DLD1 (cell line): ENCODE measurements at regions not wholly inside any gene's neighbourhood (a gene's known extent, or its start where the extent isn't known, plus 50 kb on each side); places are given as distances from the start of the nearest gene placed in this dataset.
"Not testable (repeated sequence)": the region's sequence is repeated elsewhere in the genome, so short reads cannot be mapped to it uniquely, and the experiment has no call there.

Source experiments
- in situ Hi-C: cut with HindIII; loops from 2 replicates; pipeline ENCODE4 v1.10.0; 2017; ENCODE audit warnings: low sequenced_read_pairs

DNA sequence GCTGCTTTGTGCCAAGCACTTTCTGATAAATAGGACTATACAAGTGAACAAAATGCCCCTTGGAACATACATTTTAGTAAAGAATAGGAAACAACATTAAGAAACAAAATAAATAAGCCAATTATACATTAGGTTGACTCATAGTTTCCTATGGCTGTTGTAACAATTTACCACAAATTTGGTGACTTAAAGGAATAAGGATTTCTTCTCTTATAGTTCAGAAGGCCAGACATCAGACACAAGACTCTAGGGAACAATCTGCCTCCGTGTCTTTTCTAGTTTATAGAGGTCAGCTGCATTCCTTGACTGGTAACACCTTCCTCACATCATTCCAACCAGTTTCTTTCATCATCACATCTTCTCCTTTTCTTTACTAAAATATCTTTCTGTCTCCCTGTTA lies 235.9 kb upstream of the PCDH18 start:
- in situ Hi-C loops, result no loop called here

DNA sequence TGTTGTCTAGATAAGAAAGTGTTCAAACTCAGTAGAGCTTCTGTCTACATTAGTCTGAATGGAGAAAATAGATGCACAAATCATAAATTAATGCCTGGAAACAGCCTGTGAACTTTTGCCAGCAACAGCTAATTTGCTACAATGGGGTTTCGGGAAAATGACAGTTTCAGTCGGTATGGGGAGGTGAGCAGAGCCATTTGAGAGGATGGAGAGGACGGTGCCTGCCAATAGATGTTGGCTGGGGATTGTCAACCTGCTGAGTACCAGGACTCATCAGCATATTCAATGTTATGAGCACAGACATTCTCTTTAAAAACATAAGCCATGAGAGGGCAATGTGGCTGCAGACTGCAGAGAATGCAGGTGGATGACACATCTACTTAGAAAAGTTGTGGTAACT lies 230.3 kb upstream of the PCDH18 start:
- in situ Hi-C loops, result no loop called here

DNA sequence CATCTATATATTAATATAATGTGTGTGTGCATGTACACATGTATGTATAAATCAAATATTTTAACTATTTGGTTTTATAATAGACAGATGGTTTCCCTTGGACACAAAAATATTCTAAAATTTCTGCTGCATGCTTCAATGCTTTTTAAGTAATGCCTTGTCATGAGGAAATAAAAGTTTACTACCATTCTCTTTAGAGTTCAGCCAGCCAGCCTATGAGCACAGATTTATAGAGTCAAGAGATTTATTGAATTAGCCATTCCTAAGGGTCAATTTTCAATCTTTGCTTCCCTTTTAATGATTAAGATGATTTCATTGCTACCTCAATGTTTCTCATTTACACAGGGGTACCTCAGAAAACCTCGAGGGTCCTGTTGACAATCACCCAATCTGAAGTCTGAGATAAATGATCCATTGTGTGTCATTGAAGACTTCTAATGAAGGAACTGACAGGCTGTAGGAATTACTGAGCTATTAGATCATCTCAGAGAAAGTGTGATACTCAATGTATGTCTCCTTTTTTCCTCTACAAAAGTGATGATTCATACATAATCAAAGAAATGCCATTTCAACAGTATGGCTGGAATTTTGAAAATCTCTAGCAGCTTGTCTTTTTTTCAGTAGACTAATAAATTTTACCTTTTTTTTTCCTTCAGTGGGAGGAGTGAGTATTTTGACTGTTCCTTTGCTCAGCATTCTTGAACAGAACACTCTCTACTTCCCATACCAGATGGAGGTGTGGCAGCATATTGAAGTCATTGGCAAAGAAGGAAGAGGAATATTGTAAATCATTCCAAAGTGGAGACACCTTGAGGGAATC lies 222.6 kb upstream of the PCDH18 start:
- in situ Hi-C loops, result no loop called here

DNA sequence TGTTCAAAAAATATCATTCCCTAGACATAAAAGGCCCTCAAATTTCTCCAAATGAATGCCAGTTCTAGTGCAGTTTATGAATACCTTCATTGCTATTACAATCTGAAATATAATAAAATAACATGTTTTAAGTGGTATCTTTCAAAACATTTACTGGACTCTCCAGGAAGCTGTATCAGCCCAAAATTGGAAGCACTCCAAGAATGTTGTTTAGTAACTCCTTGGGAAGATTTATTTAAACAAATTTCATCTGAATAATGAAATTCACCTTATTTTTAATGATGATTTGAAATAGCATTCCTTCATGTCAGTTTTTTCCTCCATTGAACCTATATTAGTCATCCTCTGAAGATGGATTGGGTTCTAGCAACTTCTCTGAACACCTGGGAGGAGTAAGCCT lies 217.2 kb upstream of the PCDH18 start:
- in situ Hi-C loops, result no loop called here

DNA sequence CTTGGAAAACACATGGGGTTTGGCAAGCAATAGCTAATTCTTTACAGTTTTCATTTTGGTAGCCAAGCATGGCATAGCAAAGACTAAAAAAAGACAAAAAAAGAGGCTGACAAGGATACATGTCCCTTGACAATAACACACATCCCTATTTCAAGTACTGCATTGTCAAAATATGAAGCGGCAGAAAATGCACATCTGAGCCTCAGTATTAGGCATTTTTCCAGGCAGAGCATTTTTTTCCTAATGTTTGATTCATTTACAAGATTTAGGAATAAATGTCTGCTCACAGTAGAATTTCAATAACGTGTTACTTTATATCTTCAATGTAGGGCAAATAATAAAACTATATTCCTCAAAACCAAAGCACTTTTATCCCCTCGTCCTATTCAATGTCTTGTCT lies 216.3 kb upstream of the PCDH18 start:
- in situ Hi-C loops, result no loop called here

DNA sequence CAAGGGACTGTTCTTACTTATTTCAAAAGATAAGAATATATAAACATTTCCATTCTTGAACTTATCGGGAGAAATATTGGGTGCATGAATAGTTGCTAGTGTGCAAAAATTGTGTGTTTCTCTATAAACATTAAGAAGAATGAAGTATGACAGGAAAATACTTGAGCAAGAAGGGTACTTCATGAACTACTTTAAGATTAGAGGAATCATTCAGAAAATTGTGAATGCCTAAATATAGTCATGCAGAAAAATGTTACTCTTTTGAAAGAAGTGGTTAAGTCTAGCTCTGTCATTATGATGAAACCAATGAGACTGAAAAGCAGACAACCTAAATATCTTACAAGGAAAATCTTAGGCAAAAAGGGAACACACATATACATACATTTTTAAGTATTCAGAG lies 207.8 kb upstream of the PCDH18 start:
- in situ Hi-C loops, result no loop called here

DNA sequence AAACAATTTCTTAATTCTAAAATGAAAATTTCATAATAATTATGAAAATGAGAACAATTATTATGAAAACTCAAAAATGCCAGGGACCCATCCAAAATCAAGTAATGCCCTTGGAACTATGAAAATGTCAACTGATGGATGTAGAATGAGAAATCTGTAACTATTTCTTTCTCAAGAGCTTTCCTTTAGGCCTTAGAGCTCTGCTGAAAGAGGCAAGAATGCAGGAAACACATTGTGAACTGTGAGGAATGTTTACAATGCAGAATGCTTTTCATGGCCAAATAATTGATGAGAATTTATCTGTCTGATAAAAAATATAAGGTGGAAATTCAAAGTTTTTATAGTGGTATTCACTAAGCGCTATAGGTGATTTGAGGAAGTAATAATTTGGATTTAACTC lies 207.1 kb upstream of the PCDH18 start:
- in situ Hi-C loops, result no loop called here

DNA sequence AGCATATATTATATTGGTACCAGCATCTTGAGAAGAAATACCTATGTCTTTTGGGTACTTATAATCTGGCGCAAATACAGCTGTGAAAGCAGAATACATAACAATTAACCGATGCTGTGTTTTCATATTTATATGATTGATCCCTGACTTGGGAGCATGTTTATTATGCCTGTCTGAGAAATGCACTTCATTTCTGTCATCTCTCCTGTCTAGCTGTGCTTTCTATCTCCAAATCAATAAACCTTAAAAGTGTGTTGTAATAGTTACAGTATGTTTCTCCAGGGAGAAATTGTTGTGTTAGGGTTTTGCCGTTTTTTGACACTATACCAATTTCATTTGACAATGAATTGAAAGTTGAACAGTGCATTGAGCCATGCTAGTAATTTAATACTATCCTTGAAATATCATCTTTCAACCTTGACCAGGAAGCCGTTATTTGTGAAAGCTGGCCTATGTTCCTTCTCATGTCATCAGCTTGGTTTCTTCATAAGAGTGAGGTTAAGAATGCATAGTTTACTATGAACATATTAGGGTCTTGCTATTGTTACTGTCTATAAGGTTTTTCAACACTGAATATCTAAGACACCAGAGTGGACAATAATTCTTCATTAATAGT lies 206.2 kb upstream of the PCDH18 start:
- in situ Hi-C loops, result no loop called here

DNA sequence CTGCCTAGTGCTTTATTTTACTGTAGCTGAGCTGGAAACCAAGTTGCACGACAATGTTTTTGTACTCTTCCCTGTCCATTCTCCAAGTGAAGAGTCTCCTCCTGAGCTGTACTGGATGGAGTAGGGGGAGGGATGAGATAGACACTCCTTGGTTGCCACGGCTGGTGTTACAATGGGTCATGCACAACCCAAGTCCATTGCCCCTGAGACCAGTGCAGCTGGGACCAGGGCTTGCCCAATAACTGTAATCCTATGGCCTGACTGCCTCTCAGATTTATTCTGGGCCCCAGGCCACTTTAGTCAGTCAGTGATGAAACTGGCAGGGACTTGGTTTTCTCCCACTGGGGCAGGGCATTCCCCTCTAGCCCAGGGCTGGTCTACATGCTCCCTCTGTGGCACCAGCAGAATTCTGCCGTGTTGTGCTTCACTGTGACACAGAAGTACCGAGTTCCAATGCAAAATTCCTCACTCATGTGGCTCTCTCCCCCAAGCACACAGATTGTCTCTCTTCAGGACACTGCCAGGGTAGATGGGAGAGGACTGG lies 203.3 kb upstream of the PCDH18 start:
- in situ Hi-C loops, result no loop called here

DNA sequence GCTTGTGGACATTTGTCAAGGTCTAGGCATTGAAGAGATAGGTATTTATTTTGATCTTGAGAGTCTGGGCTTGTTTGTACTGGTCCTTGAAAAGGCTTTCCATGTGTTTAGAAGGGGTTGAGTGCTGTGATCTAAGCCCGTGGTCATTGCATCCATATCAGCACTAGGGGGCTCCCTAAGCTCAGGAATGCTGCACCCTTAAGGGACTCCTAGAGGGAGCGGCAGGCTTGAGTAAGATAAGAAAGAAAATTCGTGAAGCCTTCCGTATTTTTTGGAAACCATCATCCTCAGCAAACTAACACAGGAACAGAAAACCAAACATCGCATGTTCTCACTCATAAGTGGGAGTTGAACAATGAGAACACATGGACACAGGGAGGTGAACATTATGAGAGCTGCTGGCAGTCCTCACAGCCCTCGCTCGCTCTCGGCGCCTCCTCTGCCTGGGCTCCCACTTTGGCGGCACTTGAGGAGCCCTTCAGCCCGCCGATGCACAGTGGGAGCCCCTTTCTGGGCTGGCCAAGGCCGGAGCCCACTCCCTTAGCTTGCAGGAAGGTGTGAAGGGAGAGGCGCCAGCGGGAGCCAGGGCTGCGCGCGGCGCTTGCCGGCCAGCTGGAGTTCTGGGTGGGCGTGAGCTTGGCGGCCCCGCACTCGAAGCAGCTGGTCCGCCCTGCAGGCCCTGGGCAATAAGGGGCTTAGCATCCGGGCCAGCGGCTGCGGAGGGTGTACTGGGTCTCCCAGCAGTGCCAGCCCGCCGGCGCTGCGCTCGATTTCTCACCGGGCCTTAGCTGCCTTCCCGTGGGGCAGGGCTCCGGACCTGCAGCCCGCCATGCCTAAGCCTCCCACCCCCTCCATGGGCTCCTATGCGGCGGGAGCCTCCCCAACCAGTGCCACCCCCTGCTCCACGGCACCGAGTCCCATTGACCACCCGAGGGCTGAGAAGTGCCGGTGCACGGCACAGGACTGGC lies 201.2 kb upstream of the PCDH18 start:
- in situ Hi-C loops, result not testable (repeated sequence)

DNA sequence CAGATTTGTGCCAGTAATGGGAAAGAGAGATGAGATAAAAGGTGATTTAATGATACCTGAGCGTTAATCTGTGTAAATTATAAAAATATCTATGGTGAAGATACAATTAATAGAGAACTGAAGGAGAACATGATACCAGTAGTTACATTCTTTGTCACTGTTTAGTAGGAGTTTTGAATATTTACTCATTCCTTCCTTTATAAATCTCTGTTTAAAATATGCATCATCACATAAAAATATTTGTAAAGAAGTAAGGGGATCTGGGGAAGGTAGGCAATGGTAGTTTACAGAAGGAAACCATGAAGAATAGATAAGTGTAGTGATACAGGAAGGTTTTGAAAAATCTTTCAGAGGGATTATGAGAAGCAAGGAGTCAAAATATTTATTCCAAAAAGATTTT lies 190.6 kb upstream of the PCDH18 start:
- in situ Hi-C loops, result no loop called here

DNA sequence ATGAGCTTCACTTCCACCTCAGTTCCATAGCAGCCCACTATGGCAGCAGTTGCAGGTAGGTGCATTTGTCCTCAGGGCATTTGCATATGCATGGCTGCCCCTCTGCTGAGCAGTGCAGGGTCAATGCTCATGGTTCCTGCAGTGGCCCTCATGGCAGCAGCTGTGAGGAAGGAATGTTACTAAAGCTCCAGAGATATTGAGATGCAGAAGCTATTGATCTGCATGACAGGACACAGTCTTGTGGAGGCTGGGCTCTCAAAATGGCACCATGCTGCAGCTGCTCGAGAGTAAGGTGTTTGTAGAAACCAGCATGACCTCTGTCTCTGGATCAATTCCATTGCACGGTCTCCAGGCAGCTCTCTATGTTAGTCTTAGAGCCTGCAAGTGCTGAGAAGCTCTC lies 179.2 kb upstream of the PCDH18 start:
- in situ Hi-C loops, result no loop called here

DNA sequence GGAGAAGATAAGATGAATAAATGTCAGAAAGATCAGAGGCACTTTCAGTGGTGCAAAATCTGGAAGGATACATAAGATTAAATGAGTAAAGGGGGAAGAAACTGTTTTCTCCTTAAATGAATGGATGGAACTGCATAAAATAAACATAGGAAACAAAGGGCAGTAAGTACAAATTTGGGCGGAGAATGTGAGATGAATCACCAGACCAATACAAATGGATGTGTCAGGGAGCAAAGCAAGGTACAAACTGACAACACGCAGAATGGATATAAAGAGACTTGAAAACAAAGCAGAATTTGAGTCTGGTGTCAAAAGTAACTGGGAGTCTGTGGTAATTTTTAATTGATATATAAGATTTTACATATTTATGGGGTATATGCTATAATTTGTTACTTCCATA lies 175.3 kb upstream of the PCDH18 start:
- in situ Hi-C loops, result no loop called here

DNA sequence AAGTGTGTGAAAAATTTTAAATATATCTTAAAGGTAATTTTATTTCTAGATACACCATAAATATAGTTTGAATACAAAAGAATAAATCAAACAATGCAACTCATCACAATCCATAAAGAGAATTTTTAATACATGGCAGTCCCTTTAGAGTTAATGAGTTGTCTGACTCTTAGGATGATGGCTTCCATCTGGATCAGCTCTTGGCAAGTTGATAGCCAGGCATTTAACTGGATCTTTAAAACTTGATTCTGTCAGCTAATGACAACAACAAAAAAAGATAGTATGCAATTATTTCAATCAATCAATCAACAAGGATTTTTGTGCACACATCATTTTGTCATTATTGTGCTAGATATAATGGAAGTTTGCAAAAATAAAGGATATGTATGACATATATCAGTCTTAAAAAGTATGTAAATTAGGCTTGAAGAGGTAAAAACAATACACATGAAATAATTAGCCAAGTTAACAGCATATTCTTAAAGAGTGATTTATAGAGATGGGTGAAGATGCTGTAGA lies 174.9 kb upstream of the PCDH18 start:
- in situ Hi-C loops, result no loop called here

DNA sequence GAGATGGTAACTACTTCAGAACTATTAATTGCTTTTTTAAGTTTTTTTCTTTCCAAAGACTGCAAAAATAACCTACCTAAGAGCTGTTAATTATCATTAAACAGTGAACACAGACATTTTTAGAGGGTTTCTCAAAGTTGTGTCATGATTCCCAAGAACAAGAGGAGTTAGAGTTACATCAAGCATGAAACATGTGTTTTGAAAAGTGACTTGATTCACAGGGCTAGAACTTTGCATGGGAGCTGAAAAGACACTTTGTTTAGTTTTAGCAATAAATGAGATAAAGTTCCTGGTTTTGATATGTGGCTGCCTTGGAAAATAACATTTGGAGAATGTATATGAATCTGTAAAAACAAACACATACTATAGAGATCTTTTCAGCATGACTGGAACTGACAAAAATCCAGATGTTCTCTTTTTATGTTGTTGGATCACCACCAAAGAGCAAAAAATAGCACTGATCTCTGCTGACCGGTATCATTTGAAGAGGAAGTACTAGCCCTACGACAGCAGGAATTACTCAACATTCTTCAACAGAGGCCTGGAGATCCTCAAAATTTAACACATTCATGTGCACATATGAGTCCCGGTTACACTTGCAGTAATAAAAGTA lies 173.0 kb upstream of the PCDH18 start:
- in situ Hi-C loops, result no loop called here

DNA sequence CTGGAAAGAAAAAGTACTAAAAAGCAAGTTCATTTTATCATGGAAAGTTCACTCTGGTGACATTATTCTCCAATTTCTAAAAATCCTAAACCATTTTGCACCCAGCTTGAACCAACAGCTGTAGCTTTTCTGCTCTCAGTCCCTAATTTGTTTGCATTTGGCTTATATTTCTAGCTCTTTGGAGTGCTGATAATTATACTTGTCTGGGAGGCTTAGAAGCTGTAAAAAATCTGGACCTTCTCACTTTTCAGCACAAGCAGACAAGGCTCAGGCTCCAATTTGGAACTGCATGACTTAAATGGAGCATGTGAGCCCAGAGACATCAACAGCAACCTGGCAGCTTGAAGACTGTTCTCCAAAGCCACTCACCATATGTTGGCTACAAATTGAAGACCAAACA lies 170.9 kb upstream of the PCDH18 start:
- in situ Hi-C loops, result no loop called here

DNA sequence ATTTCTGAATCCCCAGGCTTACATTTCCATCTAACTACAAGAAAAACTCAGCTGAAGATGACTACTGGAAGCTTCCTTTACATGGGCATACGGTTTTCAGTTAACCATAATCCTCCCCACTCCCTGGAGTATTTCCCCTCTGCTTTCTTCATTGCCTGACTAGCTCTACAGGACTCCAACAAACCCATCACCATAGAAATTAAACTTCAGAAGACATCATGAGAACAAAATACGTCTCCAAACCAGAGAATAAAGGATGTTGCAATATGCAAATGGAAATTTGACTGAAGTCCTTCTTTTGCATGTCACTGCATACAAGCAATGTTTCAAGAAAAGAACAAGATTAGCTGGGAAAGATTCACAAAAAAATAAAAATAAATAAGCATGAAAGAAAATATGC lies 170.2 kb upstream of the PCDH18 start:
- in situ Hi-C loops, result no loop called here

DNA sequence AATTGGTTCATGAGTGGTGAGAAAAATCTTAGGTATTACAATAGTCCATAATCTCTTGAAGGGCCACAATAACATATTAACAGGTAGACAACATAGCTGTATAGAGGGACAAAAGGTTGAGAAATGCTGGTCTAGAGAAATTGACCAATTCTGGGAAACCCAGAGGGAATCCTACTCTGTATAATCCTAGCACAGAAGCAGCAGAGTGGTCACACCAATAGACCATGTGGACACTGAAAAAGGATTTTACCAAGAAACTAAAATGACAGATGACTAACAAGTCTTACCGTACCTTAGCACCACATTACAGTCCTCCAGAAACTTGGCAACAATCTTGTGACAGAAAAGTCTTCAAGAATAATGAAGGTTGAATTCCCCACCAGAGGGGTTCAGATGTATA lies 169.1 kb upstream of the PCDH18 start:
- in situ Hi-C loops, result no loop called here

DNA sequence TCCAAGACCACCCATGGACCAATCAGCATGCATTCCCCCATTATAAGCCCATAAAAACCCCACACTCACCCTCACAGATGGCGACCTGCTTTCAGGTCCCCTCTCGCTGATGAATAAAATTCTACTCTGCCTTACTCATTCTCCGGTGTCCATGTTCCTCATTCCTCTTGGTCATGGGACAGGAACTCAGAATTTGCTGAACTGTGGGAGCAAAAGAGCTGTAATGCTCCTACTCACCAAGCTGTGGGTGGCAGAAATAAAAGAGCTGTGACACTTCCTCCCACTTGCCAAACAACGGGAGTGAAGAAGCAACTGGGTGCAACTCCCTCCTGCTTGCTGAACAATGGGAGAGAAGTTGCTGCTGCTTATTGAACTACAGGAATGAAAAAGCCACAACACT lies 168.5 kb upstream of the PCDH18 start:
- in situ Hi-C loops, result no loop called here

DNA sequence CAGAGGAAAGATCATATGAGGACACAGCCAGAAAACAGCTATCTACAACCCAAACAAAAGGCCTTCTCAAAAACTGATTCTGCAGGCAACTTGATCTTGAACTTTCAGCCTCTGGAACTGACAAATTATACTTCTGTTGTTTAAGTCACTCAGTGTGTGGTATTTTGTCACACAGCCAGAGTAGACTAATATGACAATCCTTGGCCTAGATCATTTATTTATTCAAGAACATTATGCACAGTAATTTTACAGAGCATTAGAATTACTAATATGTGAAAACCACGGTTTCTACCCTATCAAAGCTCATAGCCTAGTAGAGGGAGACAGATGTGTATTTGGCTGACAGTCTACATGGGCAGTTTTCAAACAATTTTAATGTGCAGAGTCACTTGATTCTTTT lies 167.8 kb upstream of the PCDH18 start:
- in situ Hi-C loops, result no loop called here

DNA sequence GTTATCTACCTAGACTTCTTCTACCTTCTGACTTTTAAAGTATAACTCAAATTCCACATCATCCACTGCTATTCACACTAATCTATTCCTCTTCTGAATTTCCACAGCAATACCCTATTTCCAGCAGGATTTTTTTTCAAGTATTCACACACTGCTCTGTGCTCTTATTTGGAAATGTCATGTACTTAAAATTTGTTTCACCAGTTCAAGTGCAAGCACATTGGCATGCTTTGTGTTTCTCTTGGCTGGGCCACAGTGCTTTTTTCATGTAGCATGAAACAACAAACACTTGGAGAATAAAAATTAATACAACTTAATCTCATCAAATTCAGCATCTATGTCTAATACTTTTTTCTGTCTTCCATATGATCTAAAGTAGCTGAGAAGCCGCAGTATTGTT lies 161.8 kb upstream of the PCDH18 start:
- in situ Hi-C loops, result no loop called here
